22Rv1 (cell line): ENCODE measurements at regions not wholly inside any gene's neighbourhood (a gene's known extent, or its start where the extent isn't known, plus 50 kb on each side); places are given as distances from the start of the nearest gene placed in this dataset.

ENCODE experiments used
- H3K27ac ChIP-seq: fragments of 450-650 bp; 2 replicates; pipeline ENCODE4 v1.5.1; 2017
- ZFX ChIP-seq: fragments of 450-650 bp; IDR thresholded peaks from 2 replicates; pipeline ENCODE4 v1.6.1; 2017; ENCODE audit warnings: antibody characterized with exemption, borderline replicate concordance
- TF ChIP-seq, protein P1 (sequence below): fragments of 450-650 bp; IDR thresholded peaks from 2 replicates; pipeline ENCODE4 v1.5.1; 2017; ENCODE audit warnings: mild to moderate bottlenecking

DNA sequence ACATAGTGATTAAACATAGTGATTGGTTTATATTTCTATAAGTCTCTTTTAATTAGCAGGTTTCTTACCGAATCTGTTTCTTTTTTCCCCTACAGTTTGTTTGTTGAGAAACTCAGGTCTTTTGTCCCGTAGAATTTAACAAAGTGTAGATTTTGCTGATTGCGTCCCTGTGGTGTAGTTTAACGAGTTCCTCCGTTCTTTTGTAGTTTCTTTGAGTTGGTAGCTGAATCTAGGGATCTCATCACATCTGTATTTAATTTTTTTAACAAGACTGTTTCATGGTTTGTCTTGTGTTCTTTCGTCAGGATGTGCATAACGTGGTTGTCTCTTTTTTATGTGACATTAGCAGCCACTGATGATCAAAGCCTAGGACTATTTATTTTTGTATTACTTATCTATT, 111.1 kb downstream of the AKAP11 start:
- TF ChIP-seq ZFX, result no peak
- TF ChIP-seq, protein P1, sequence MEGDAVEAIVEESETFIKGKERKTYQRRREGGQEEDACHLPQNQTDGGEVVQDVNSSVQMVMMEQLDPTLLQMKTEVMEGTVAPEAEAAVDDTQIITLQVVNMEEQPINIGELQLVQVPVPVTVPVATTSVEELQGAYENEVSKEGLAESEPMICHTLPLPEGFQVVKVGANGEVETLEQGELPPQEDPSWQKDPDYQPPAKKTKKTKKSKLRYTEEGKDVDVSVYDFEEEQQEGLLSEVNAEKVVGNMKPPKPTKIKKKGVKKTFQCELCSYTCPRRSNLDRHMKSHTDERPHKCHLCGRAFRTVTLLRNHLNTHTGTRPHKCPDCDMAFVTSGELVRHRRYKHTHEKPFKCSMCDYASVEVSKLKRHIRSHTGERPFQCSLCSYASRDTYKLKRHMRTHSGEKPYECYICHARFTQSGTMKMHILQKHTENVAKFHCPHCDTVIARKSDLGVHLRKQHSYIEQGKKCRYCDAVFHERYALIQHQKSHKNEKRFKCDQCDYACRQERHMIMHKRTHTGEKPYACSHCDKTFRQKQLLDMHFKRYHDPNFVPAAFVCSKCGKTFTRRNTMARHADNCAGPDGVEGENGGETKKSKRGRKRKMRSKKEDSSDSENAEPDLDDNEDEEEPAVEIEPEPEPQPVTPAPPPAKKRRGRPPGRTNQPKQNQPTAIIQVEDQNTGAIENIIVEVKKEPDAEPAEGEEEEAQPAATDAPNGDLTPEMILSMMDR, result no peak
- H3K27ac ChIP-seq, result no peak overlapping the region

DNA sequence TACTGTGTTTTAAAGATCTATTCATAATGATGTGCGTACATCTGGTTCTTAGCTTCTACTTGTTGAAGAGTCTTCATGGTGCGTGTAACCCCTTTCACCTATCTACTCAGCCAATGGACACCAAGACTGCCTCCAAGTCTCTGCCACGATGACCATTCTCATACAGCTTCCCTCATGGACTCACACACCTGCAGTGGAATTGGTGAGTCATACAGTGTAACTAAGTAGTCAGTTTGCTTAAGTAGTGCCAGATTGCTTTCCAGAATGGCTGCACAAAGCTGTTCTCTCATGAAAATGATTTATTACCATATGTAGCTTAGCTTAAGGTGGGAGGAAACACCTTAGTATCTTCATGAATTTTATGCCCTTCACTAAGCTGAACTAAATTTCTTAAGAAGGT, 112.3 kb downstream of the AKAP11 start:
- TF ChIP-seq, protein P1, result no peak
- no peak for TF ChIP-seq ZFX
- no peak overlapping the region for H3K27ac ChIP-seq

DNA sequence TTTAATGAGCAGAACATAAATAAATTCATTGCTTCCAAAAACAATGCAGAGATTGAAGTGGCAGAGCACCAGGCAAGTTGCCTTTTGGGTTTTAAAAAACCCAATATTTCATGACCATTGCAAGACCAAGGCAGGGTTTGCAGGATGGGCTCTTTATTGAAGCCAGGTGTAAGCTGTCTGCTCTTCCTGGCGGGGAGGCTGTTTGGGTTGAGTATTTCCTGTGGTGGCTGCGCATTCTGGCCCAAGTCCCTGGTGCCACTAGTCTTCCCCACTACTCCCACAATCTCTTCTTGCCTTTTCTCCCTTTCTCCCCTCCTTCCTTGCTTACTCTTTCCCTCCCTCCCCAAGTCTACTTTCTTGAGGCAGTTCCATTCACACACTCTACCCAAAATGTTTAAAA, 116.4 kb downstream of the AKAP11 start:
- H3K27ac ChIP-seq, result no peak overlapping the region
- TF ChIP-seq, protein P1, result no peak
- TF ChIP-seq ZFX, result no peak

DNA sequence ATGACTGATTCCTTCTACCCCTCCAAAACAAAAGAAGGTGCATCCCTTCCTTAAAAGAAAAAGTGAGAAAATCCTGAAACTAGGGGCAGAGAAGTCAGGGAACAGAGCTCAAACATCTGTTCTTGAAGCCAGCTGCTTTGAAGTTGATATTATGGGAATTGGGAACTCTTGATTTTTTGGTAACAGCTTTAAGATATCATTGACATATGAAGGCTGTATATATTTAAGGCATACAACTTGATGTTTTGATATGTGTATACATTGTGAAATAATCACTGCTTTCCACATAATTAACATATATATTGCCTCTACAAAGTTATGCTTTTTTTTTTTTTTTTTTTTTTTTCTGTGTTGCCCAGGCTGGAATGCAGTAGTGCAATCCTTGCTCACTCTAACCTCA, 117.1 kb downstream of the AKAP11 start:
- no peak for TF ChIP-seq ZFX
- TF ChIP-seq, protein P1, result no peak
- no peak overlapping the region for H3K27ac ChIP-seq

DNA sequence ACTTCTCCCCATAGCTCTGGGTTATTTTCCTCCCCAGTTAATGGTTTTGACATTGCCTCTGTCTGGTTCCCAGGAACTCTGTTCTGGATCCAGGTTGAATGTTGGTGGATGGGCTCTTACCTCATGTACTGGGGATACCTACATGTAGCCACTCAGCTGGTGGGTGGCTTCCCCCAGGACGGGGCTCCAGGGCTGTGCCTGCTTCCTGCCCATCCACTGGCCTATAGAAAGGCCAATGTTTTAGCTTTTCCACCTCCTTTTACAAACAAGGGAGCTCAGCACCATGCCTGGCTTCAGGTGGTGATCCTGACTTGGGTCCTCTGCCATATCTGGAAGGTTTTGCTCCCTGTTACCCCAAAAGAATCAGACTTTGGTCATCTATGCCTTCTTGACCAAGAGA, 120.2 kb downstream of the AKAP11 start:
- TF ChIP-seq ZFX, result no peak
- TF ChIP-seq, protein P1, result no peak
- no peak overlapping the region for H3K27ac ChIP-seq

DNA sequence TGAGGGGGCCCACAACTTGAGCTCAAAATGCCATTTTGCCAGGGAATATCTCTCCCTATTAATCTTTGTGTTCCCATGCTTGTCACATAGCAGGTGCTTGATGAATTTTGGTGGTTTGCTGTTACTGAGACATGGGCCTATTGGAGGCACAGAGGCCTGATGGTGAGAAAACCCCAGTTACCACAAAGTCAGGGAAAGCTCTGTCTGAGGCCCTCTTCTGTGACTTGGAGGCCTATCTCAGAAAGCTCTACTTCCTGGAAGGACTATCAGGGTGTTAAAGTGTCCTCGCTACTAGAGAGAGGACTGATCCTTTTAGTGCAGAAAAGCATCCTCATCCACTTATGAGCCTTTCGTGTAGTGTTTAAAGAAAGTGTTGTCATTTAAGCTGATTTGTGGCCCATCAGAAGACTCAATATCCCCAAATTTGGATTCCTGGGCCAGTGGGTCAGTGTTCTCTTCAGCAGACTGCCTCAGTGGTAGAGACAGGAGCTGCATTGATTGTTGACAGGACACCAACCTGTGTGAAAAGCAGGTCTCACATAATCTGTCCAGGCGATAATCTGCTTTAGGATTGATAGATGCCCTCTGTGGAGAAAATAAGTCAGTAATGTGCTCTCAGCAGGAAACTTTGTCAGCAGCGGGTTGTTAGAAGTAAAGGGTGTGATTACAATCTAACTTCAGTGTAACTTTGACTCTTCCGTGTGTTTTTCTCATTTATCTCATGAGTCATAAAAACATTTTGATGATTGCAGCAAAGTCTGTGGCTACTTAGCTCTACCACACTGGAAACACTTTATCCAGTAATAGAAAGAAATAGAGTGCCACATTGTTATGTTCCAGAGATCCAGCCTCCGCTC, 121.0 kb downstream of the AKAP11 start:
- TF ChIP-seq, protein P1, result no peak
- H3K27ac ChIP-seq, result no peak overlapping the region

DNA sequence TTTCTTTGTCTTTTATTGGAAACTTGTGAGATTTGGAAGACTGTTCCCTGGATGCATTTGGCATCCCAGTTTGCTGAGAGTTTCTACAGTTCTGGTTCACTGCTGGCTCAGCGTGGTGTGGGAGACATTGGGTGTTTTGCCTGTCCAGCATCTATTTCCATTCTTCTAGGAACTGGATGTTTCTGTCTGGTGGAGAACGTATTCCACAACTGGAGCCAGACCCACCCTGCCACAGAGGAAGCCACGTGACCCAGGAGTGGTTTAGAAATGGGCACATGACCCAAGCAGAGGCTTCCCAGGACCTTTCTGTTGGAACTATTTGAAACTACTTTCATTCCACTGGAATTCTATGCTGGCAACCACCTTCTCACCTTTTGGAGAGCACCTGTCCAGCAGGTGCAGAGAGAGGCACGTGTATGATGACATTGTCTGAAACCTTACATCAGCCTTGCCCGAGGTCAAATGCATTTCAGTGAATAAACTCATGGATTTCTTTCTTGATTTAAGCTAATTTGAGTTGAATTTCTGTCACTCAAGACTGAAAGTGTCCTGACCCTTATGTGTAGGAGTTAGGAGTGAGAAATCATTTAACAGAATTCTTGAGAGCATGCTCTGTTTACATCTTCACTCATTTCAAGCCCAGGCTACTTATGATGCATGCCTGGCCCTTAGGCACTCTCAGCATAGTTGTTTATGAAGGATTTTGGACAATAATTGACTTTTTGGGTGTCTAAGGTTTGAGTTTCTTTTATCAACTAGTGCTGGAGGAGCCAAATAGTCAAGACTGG, 121.8 kb downstream of the AKAP11 start:
- H3K27ac ChIP-seq, result no peak overlapping the region
- TF ChIP-seq ZFX, result no peak
- TF ChIP-seq, protein P1, result no peak
